Astrocyte (in vitro differentiated cells and primary cell): ENCODE measurements at regions not wholly inside any gene's neighbourhood (a gene's known extent, or its start where the extent isn't known, plus 50 kb on each side); places are given as distances from the start of the nearest gene placed in this dataset.

Experiments
- CTCF ChIP-seq: IDR thresholded peaks from 2 replicates; pipeline ENCODE4 v1.5.1; 2011; ENCODE audit warnings: low read depth, mild to moderate bottlenecking, inconsistent platforms, low read length, moderate library complexity; ENCODE audit not compliant: insufficient read depth
- EZH2 ChIP-seq: IDR thresholded peaks from 2 replicates; pipeline ENCODE4 v1.6.1; 2012; ENCODE audit warnings: mild to moderate bottlenecking, low read length, inconsistent platforms; ENCODE audit not compliant: insufficient read depth

- no peak for TF ChIP-seq CTCF
- TF ChIP-seq EZH2, result no peak
Measured at GRCh38 chr5:6808462-6808861, 95.2 kb downstream of the TENT4A start.
